Stimulated activated CD8-positive, alpha-beta memory T cell treated with anti-CD3 and anti-CD28 coated beads, Interleukin-15, amount 100 ng/mL, for 4 hours (primary cell): ENCODE measurements at regions not wholly inside any gene's neighbourhood (a gene's known extent, or its start where the extent isn't known, plus 50 kb on each side); places are given as distances from the start of the nearest gene placed in this dataset.

Experiments used
- DNase-seq, 2 donors: peaks; one replicate each; pipeline ENCODE4 v3.0.0-alpha.2; 2020; ENCODE audit warnings: low read depth in 2 of 2

DNA sequence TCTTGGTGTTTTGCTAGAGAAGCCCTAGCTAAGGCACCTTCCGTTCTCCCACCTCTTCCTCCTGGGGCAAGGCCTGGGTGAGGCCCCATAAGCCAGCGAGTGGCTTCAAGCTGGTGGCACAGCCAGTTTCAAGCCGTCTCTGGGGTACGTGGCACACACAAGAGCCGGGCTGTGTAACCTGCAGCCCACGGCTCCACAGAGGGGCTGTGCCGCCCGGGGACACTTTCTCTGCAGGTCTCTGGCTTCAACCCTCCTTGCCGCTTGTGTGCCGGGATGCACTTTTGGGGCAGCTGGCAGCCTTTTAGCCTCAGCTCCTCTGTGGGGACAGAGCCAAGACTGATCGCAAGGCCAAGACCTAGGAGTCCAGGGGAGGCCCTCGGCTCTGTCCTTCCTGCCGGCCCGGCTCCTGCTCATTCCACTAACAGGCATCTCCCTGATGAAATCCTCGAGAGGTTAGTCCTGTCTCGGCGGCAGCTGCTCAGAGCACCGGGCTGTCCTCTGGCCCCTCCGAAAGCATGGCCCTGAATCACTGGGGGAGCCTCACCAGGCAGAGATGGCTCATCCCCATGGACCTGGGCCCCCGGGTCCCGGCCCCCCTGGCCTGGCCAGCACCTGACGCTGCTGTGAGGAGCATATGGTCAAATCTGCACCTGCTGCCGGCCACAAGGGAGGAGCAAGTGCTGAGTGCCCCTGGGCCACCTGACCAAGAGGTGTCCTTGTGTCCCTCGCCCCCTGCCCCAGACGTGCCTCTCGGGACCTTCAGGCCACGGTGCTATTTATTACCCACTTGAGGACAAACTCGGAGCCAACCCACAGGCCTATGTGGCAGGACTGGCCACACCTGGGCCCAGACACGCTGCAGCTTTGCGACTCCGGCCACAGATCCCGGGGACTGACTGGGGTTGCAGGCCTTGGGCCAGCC, 98.5 kb downstream of the METRNL start:
- DNase-seq: no peak

DNA sequence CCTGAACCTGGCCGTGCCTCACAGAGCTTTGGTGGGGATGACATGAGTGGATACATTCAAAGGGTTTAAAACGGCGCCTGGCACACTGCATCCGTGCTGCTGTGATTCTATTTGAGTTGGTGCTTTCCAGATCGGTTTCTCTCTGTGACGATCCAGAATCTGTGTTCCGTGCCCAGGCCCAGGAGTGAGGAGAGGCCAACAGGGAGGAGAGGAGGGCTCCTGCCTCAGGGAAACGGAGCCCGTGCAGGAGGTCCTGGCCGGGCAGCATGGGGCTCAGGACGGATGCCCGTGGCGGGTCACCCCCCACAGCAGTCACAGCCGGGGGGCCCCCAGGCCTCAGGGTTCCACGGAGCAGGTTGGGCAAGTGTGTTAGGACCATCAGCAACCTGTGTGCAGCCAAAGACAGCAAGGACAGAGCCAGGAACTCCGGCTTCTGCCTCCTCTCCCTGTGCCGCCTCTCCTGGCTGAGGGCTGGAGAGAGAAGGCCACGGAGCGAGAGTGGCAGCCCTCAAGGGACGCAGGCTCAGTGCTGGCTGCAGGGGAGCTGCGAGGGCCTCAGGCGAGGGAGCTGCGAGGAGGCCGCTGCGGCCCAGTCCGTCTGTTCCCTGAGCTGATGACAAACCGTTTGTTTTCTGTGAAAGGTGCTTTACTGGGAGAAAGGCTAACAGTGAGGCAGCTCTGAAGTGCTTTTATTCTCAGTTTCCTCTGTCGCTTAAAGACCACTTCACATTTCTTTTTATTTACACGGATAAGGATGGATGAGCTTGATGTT, 99.3 kb downstream of the METRNL start:
- DNase-seq: no peak

GRCh38 chr17:83179374-83179773, 100.0 kb downstream of the METRNL start:
- no peak for DNase-seq

GRCh38 chr17:83179811-83180210, 100.4 kb downstream of the METRNL start:
- no peak for DNase-seq

DNA sequence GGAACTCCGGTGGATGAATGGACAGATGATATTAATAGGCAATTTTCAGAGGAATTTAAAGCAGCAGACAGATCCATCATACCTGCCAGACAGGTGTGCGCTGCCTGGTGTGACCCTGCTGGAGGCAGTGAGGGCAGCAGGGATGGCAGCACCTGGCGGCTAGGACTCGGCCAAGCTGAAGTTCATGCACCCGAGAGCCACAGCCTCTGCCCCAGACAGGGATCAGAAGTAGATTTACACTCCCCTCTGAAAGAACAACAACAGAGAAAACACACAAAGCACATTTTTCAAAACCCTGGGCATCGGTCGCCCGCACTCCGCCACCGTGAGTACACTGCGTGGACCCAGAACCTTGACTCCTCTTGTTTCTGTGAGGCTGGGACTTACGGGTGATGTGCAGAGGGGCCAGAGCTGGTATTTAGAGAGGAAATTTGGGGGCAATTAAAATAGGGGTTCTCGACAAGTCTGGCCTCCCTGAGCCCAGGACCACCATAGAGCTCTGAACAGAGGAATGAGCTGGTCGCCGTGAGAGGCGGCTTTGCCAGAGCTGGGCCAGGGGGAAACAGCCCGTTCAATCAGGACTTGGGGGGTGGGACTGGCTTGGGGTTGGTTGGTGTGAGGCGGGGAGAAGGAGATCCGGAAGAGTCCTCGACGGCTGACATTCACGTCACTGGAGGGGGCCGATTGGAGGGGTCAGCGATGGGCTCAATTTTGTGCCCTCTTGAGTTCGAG, 101.0 kb downstream of the METRNL start:
- no peak for DNase-seq

DNA sequence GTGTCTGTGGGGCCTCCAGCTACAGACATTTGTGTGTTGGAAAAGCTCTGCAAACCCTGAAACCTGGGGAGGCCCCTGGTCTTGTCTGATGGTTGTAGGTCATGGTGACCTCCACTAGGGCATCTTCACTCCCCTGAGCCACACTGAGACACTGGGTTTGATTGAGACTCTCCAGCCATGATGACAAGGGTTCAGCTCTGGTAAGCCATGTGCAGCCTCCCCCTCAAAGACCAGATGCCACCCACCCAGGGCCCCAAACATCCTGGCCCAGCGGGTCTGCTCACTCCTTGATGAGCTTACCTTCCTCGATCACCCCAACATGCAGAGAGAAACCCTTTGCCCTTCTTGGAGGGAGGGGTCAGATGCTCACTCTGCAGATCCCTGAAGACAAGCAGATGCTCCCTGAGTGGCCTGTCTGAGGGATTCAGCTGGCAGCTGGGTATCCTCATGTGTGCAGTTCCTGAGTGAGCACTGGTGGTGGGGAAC, 101.6 kb downstream of the METRNL start:
- no peak for DNase-seq

- DNase-seq: no peak
Measured at GRCh38 chr17:83181991-83182619, 102.7 kb downstream of the METRNL start.

- no peak for DNase-seq
Measured at GRCh38 chr17:83182620-83183101, 103.3 kb downstream of the METRNL start.

- no peak for DNase-seq
Measured at GRCh38 chr17:83183145-83183948, 103.9 kb downstream of the METRNL start.

DNA sequence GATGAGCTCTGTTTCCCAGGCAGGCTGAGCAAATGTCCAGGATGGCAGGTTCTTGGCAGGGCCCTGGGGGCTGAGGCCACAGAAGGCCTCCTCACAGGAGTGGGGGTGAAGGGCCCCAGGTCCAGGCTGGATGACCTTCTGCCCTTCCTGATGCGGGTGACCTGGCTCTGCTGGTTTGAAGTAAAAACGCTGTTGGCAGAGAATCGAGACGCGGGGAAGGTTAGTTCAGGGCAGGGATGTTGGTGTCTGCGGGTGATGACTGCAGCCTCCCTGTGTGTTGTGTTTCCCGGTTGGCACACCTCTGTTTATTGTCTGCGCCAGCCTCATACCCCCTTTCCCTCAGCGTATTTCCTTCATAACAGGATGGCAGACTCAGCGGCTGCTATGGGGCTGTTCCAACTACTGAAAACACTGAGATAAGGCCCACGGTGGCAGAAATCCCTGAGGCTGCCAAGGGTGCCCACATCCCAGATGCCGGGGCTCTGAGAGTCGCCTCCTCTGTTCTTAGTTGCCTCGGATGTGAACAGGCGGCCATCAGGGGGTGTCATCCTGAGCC, 104.6 kb downstream of the METRNL start:
- no peak for DNase-seq

DNA sequence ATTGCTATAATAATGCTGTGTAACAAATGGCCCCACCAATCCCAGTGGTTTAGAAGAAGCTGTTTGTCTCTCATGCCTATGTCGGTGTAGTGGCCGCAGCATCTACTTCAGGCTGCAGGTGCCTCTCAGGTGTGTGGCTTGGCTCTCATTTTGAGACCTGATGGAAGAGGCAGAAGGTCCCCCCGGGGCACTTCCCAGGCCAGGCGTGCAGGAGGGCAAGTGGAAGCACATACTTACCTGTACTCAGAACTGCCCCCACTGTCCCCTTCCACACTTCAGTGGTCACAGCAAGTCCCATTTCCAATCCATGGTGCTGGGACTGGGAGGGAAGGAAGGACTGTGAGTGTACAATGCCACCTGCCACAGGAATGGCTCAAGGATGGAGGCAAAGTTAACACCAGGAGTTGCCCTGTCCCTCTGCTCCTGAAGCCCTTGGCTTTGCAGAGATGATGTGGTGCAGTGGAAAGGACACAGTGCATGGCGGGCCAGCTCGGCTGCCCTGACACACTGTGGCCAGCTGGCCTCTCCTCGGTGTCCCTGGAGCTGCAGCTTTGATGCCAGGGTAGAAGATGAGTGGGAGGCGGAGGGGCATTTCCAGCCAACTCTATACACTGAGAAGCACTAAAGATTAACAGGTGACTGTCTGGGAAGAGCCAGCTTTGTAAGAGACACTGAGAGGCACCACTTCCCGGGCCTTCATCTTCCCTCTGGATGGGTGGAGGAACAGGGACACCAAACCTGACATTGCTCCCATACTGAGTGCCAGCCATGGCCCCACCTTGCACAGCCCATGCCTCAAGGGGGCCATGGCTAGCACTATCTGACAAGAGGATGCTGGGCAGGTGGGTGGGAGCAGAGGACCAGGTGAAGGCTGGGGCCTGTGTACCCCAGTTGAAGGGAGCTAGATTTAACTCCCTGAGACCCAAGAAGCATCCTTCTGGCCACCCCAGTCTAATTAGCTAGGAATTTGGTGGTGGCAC, 105.9 kb downstream of the METRNL start:
- no peak for DNase-seq

GRCh38 chr17:83186226-83186625, 106.8 kb downstream of the METRNL start:
- no peak for DNase-seq

- DNase-seq: no peak
Measured at GRCh38 chr17:83186751-83187421, 107.5 kb downstream of the METRNL start.

DNA sequence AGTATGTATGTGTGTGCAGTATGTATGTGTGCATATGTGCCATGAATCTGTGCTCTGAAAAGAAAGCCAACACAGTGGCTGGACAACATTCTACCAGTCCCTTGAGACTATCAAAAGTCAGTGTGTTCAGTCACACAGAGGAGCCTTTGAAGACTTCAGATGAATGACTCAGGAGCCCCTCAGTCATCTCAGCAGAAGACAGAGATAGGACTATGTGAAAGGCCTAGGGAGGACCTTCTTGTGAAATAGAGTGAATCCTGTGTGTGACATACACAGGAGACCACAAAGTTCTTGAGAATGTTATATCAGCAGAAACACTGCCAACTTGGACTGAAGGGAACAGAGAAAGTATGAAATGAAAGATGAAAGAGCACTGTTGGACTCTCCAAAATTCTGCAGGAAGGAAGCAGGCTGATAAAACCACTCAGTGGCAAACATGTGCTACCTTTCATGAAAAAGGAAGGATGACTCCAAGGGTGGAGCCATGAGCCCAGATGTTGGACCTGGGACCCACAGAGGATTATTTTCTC, 108.4 kb downstream of the METRNL start:
- no peak for DNase-seq

- DNase-seq: no peak
Measured at GRCh38 chr17:83189044-83190003, 109.9 kb downstream of the METRNL start.

DNA sequence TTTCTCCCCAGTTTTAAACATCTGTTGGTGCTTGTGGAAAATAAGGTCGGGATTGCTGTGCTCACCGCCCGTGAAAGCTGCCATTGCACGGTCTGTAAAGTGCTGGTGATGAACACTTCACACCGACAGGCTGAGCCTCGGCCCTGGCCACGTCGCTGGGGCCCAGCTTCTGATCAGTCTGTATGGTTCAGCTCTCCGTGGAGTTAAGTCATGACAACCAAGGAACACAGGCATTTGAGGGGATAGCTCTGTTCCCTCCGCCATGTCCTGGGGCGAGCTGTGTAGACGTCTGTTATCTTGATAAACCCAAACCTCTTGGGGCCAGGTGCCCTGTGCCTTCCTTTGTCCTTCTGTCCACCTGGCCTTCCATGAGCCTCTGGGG, 110.6 kb downstream of the METRNL start:
- DNase-seq: no peak
